ENCODE measurements at regions not wholly inside any gene's neighbourhood (a gene's known extent, or its start where the extent isn't known, plus 50 kb on each side); places are given as distances from the start of the nearest gene placed in this dataset.

DNA sequence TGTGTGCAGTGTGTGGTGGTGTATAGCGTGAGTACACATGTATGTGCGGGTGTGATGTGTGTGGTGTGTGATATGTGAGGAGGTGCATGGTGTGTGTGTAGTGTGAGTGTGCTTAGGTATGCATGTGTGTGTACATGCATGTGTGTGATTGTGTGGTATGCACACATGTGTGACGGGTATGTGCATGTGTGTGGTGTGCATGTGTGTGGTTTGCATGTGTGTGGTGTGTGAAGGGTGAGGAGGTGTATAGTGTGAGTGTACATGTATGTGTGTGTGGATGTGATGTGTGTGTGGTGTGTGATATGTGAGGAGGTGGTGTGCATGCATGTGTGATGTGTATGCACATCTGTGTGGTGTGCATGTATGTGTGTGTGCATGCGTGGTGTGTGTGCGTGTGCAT is 105.6 kb downstream of the CMPK2 start:
- H3K27ac ChIP-seq (ENCODE audit: low read length): no peak overlapping the region
- no peak overlapping the region for H3K9ac ChIP-seq (ENCODE audit: low read length)
- no peaks in the 10 kb centered on the region for H3K79me2 ChIP-seq (ENCODE audit: low read length)
- H3K9me3 ChIP-seq (ENCODE audit: low read length): no peaks in the 10 kb centered on the region
- no peak overlapping the region for H2AFZ ChIP-seq (ENCODE audit: low read length)
- no peak overlapping the region for H3K4me3 ChIP-seq (ENCODE audit: low read length)
- peaks cover 8% of the 10 kb centered on the region; the same call in 1 of the 2 replicates for H3K36me3 ChIP-seq (ENCODE audit: insufficient read depth, low read length)
- no peak for DNase-seq
- H3K9me2 ChIP-seq (replicated peaks; ENCODE audit: insufficient read depth, low read length): no peaks in the 10 kb centered on the region
- no peaks in the 10 kb centered on the region for H3K27me3 ChIP-seq (ENCODE audit: low read length)
- H4K20me1 ChIP-seq (ENCODE audit: insufficient read depth, low read depth, low read length): no peaks in the 10 kb centered on the region
- no peaks in the 10 kb centered on the region for H3K4me1 ChIP-seq (ENCODE audit: low read length)
- no peak overlapping the region for H3K4me2 ChIP-seq (ENCODE audit: low read depth, low read length, poor library complexity, severe bottlenecking)

DNA sequence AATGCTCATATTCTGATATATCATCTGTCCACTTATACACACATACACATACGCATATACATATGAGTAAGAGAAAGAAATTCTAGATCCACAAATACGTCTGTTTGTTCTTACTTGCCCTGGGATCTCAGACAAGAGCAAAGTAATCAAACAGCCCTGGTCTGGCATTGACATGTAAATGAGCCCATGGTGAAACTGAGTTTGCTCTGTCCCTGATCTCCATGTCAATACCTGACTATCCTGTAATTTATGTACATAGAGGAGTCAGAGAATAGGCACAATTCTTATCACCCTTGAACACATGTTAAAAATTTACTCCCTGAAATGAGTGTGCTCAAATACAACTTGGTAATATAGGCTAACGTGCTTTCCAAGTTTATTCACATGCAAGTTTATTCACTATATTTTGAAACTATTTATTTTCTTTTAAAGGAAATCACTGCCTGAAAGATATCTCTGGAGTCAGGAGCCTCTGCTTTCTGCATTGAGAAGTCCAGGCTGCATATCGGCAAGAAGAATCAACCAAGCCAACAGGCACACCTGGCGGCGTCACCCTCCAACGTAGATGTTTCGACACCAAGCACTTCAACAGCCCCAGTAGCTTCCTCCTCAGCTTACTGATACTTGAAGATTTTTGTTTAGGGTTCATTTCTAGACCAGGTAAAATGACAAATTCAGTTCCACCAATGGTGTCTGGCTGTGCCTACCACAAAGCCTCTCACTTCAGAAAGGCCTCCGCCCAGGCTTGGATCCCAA is 100.6 kb downstream of the CMPK2 start:
- no peak overlapping the region for H3K4me2 ChIP-seq (ENCODE audit: low read depth, low read length, poor library complexity, severe bottlenecking)
- DNase-seq: no peak
- no peaks in the 10 kb centered on the region for H3K4me1 ChIP-seq (ENCODE audit: low read length)
- H3K9me3 ChIP-seq (ENCODE audit: low read length): no peaks in the 10 kb centered on the region
- no peak overlapping the region for H3K4me3 ChIP-seq (ENCODE audit: low read length)
- H3K27me3 ChIP-seq (ENCODE audit: low read length): no peaks in the 10 kb centered on the region
- H2AFZ ChIP-seq (ENCODE audit: low read length): no peak overlapping the region
- H3K36me3 ChIP-seq (ENCODE audit: insufficient read depth, low read length): peaks cover 15% of the 10 kb centered on the region
- H3K27ac ChIP-seq (ENCODE audit: low read length): no peak overlapping the region
- H3K9ac ChIP-seq (ENCODE audit: low read length): no peak overlapping the region
- H3K79me2 ChIP-seq (ENCODE audit: low read length): no peaks in the 10 kb centered on the region
- H3K9me2 ChIP-seq (replicated peaks; ENCODE audit: insufficient read depth, low read length): no peaks in the 10 kb centered on the region
- H4K20me1 ChIP-seq (ENCODE audit: insufficient read depth, low read depth, low read length): no peaks in the 10 kb centered on the region

DNA sequence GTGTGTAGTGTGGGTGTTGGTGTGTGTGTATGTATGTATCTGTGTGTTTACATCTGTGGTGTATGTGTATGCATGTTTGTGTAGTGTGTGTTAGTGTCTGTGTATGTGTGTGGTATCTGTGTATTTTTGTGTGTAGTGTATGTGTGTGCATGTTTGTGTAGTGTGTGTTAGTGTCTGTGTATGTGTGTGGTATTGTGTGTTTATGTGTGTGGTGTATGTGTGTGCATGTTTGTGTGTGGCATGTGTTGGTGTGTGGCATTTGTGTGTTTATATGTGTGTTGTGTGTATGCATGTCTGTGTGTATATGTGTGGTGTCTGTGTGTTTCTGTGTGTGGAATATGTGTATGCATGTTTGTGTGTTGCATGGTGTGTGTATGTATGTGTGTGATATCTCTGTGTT is 96.4 kb downstream of the CMPK2 start:
- Histone ChIP-seq H3K36me3 (ENCODE audit: insufficient read depth, low read length) (peaks cover 14% of the 10 kb centered on the region), H2AFZ (ENCODE audit: low read length) (no peak overlapping the region), H3K27me3 (ENCODE audit: low read length) (no peaks in the 10 kb centered on the region), H3K4me2 (ENCODE audit: low read depth, low read length, poor library complexity, severe bottlenecking) (no peak overlapping the region), H3K4me3 (ENCODE audit: low read length) (no peak overlapping the region), H3K27ac (ENCODE audit: low read length) (no peak overlapping the region), H3K4me1 (ENCODE audit: low read length) (peaks cover 36% of the 10 kb centered on the region), H3K9ac (ENCODE audit: low read length) (no peak overlapping the region), H3K9me3 (ENCODE audit: low read length) (no peaks in the 10 kb centered on the region), H4K20me1 (ENCODE audit: insufficient read depth, low read depth, low read length) (no peaks in the 10 kb centered on the region), H3K9me2 (replicated peaks; ENCODE audit: insufficient read depth, low read length) (no peaks in the 10 kb centered on the region), H3K79me2 (ENCODE audit: low read length) (no peaks in the 10 kb centered on the region)
- DNase-seq: no peak

DNA sequence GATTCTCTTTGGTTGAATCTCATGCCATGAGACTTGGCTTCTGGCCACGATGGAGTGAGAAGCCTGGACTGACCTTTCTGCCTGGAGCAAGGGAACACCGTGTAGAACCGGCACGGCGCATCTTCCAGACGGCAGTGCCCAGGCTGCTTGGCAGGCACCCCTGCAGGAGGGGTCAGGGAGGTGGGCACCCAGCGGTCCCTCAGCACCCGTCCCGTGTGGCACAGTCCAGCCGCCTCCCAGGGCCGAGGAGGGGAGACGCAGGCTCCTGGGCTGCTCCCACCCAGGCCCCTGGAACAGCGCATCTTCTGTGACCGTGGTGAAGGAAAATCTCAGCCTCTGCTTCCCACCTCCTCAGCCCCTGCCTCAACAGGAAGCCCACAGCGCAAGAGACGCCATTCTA is 95.7 kb downstream of the CMPK2 start:
- Histone ChIP-seq H3K27ac (ENCODE audit: low read length) (no peak overlapping the region), H4K20me1 (ENCODE audit: insufficient read depth, low read depth, low read length) (no peaks in the 10 kb centered on the region), H2AFZ (ENCODE audit: low read length) (no peak overlapping the region), H3K9me2 (replicated peaks; ENCODE audit: insufficient read depth, low read length) (no peaks in the 10 kb centered on the region), H3K9ac (ENCODE audit: low read length) (no peak overlapping the region), H3K79me2 (ENCODE audit: low read length) (peaks cover 5% of the 10 kb centered on the region), H3K4me2 (ENCODE audit: low read depth, low read length, poor library complexity, severe bottlenecking) (no peak overlapping the region), H3K27me3 (ENCODE audit: low read length) (no peaks in the 10 kb centered on the region), H3K36me3 (ENCODE audit: insufficient read depth, low read length) (peaks cover 14% of the 10 kb centered on the region), H3K4me1 (ENCODE audit: low read length) (peaks cover 43% of the 10 kb centered on the region), H3K4me3 (ENCODE audit: low read length) (no peak overlapping the region), H3K9me3 (ENCODE audit: low read length) (no peaks in the 10 kb centered on the region)
- DNase-seq: no peak

DNA sequence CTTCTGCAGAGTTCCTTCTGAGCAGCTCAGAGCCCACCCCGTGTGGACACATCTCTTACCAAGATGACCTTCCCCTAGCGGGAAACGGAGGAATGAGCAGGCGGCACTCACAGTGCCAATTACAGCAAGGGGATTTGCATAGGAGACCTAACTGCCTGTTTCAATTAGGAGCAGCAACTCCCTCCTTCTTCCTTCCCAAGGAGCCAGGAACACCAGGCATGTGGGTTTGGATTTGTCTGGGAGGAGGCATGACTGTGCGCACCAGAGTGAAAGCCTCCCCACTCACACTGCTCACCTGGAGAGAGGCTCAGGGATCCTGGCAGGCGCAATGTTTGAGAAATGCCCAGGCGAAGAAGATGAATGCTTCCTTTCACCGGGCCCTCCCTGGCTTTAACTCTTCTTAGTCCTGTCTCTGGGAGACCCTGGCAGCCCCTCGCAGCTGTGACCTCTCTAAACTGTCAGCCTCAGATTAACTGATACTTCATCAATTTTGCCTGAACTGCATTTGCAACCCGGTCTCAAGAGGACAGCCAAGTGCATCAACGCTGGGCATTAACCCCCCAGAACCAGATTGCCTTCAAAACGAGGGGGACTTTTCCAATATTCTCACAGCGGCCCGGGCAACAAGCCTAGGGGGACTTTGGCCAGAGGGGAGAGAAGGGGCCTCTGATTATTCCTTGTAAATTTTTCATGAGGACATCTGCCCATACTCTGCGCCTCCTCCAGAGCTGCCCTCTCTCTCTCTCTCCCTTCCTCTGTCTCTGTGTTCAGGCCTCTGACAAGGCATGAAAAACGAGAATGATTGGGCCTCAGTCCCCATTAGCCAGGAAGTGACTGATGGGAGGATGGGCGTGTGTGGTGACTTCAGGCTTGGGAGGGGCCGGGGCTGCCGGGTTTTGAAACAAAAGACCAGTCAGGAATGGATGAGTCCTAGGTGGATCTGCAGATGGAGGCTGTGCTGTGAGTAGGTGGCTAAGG is 93.8 kb downstream of the CMPK2 start:
- H3K36me3 ChIP-seq (ENCODE audit: insufficient read depth, low read length): peaks cover 14% of the 10 kb centered on the region
- H3K4me1 ChIP-seq (ENCODE audit: low read length): peaks cover 60% of the 10 kb centered on the region
- H2AFZ ChIP-seq (ENCODE audit: low read length): peak overlapping the region; percentile 23; the same call in 1 of the 2 replicates
- H3K27me3 ChIP-seq (ENCODE audit: low read length): no peaks in the 10 kb centered on the region
- peak; percentile 96 for DNase-seq
- no peaks in the 10 kb centered on the region for H3K9me2 ChIP-seq (replicated peaks; ENCODE audit: insufficient read depth, low read length)
- H3K79me2 ChIP-seq (ENCODE audit: low read length): peaks cover 7% of the 10 kb centered on the region
- peak overlapping the region; percentile 79 for H3K4me2 ChIP-seq (ENCODE audit: low read depth, low read length, poor library complexity, severe bottlenecking)
- peak overlapping the region; percentile 99 for H3K27ac ChIP-seq (ENCODE audit: low read length)
- no peaks in the 10 kb centered on the region for H4K20me1 ChIP-seq (ENCODE audit: insufficient read depth, low read depth, low read length)
- H3K9me3 ChIP-seq (ENCODE audit: low read length): no peaks in the 10 kb centered on the region
- peak overlapping the region; percentile 88 for H3K9ac ChIP-seq (ENCODE audit: low read length)
- peak overlapping the region; percentile 72 for H3K4me3 ChIP-seq (ENCODE audit: low read length)

DNA sequence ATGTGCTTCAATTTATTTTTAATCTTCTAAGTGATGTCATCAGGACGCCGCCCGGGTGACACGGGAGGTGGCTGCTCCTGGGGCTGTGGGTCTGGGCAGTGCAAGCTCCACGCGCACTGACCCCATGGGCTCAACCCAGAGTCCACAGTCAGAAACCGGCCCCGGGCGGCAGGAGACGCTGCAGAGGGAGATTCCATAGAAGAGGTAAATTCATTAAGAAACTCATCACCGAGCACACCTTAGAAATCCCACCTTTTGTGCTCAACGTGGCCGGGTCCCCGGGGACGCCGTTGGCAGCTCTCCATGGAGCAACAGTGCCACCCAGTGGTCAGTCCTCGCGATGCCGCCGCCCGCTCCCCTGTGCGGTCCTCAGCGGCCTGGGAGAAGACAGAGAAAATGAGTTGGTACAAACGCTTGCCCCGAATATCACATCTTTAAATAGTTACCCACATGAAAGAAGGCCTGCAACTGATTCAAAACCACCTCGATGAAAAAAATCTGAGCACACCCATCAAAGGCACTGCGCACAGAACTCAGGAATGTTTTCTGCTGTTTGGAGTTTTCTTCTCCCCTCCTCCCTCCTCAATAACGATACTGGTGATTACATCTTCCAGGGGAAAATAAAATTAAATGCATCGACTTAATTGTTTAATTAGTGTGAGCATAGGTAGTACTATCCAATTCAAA is 92.6 kb downstream of the CMPK2 start:
- H3K27ac ChIP-seq (ENCODE audit: low read length): peak overlapping the region; percentile 99
- H2AFZ ChIP-seq (ENCODE audit: low read length): no peak overlapping the region
- no peaks in the 10 kb centered on the region for H4K20me1 ChIP-seq (ENCODE audit: insufficient read depth, low read depth, low read length)
- H3K9me2 ChIP-seq (replicated peaks; ENCODE audit: insufficient read depth, low read length): no peaks in the 10 kb centered on the region
- H3K79me2 ChIP-seq (ENCODE audit: low read length): peaks cover 11% of the 10 kb centered on the region
- peaks cover 14% of the 10 kb centered on the region for H3K36me3 ChIP-seq (ENCODE audit: insufficient read depth, low read length)
- H3K4me1 ChIP-seq (ENCODE audit: low read length): peaks cover 71% of the 10 kb centered on the region
- H3K4me2 ChIP-seq (ENCODE audit: low read depth, low read length, poor library complexity, severe bottlenecking): peak overlapping the region; percentile 79
- DNase-seq: peak; percentile 96
- peak overlapping the region; percentile 72 for H3K4me3 ChIP-seq (ENCODE audit: low read length)
- H3K9me3 ChIP-seq (ENCODE audit: low read length): no peaks in the 10 kb centered on the region
- peak overlapping the region; percentile 88 for H3K9ac ChIP-seq (ENCODE audit: low read length)
- H3K27me3 ChIP-seq (ENCODE audit: low read length): no peaks in the 10 kb centered on the region

DNA sequence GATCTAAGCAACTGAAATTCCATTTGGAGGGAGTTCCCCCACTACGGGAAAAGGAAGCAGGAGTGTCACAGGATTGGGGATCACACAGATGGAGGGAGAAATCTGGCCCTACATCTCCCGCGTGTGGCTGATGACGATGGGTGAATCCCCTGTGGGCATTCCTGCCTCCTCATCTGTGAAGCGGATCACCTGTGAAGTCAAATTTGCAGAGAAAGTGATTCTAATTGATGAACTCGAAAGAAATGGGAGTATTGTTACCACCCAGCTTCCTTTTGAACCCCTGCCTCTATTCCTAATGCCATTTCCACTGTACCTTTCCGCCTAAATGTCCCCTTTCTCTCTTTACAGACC is 92.0 kb downstream of the CMPK2 start:
- peak overlapping the region; percentile 50 for H3K4me3 ChIP-seq (ENCODE audit: low read length)
- H2AFZ ChIP-seq (ENCODE audit: low read length): no peak overlapping the region

DNA sequence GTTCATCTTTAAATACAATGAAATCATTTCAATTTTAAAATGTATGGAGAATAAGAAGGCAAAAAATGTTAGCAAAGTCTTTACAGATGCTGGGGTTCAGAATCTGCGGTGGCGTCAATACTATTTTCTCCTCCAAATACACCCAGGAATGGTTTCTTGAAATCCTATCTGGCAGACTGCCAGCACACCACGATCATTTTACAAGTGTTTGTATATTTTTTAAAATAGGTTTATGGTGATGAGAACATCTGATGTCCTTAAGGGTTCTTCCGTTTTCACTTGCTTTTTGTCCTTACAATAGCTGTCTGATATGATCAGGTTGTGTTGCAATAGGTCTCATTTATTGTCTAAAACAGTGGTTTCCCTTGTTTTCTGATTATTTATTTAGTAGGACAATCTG is 89.6 kb downstream of the CMPK2 start:
- no peak overlapping the region for H3K4me3 ChIP-seq (ENCODE audit: low read length)
- no peaks in the 10 kb centered on the region for H3K36me3 ChIP-seq (ENCODE audit: insufficient read depth, low read length)

More for the DNA sequence above, 92.0 kb downstream of the CMPK2 start:
- DNase-seq: peak; percentile 84
- H4K20me1 ChIP-seq (ENCODE audit: insufficient read depth, low read depth, low read length): no peaks in the 10 kb centered on the region
- no peaks in the 10 kb centered on the region for H3K9me3 ChIP-seq (ENCODE audit: low read length)
- H3K27me3 ChIP-seq (ENCODE audit: low read length): no peaks in the 10 kb centered on the region
- H3K9me2 ChIP-seq (replicated peaks; ENCODE audit: insufficient read depth, low read length): no peaks in the 10 kb centered on the region
- peak overlapping the region; percentile 99 for H3K27ac ChIP-seq (ENCODE audit: low read length)
- peaks cover 12% of the 10 kb centered on the region for H3K79me2 ChIP-seq (ENCODE audit: low read length)
- peaks cover 76% of the 10 kb centered on the region for H3K4me1 ChIP-seq (ENCODE audit: low read length)
- peak overlapping the region; percentile 88 for H3K9ac ChIP-seq (ENCODE audit: low read length)
- peaks cover 14% of the 10 kb centered on the region for H3K36me3 ChIP-seq (ENCODE audit: insufficient read depth, low read length)
- H3K4me2 ChIP-seq (ENCODE audit: low read depth, low read length, poor library complexity, severe bottlenecking): peak overlapping the region; percentile 79

More for the DNA sequence above, 89.6 kb downstream of the CMPK2 start:
- H3K79me2 ChIP-seq (ENCODE audit: low read length): peaks cover 16% of the 10 kb centered on the region
- no peak overlapping the region for H2AFZ ChIP-seq (ENCODE audit: low read length)
- no peaks in the 10 kb centered on the region for H3K27me3 ChIP-seq (ENCODE audit: low read length)
- peak overlapping the region; percentile 25; the same call in 1 of the 2 replicates for H3K9ac ChIP-seq (ENCODE audit: low read length)
- peak; percentile 80 for DNase-seq
- no peaks in the 10 kb centered on the region for H3K9me3 ChIP-seq (ENCODE audit: low read length)
- H3K9me2 ChIP-seq (replicated peaks; ENCODE audit: insufficient read depth, low read length): no peaks in the 10 kb centered on the region
- H3K4me2 ChIP-seq (ENCODE audit: low read depth, low read length, poor library complexity, severe bottlenecking): peak overlapping the region; percentile 69
- peak overlapping the region; percentile 99 for H3K27ac ChIP-seq (ENCODE audit: low read length)
- H3K4me1 ChIP-seq (ENCODE audit: low read length): peaks cover 97% of the 10 kb centered on the region
- no peaks in the 10 kb centered on the region for H4K20me1 ChIP-seq (ENCODE audit: insufficient read depth, low read depth, low read length)

Data from Karpas-422 (cell line).